GM12878 (cell line): ENCODE measurements at regions not wholly inside any gene's neighbourhood (a gene's known extent, or its start where the extent isn't known, plus 50 kb on each side); places are given as distances from the start of the nearest gene placed in this dataset.

Experiments used
- ATAC-seq: fragments of 200-7000 bp; cut with Tn5 transposase; 3 replicates; pipeline ENCODE4 v1.9.1; 2020; ENCODE audit warnings: mild to moderate bottlenecking, moderate library complexity
- BruUV-seq: library from RNA; stranded (reverse); fragments of 400-500 nt; replicated peaks from 2 replicates; lab custom pipeline; 2021; lab: Mats Ljungman, UMichigan
- CTCF ChIA-PET: fragments of 300-600 bp; sonication (Branson Sonifier 250); formaldehyde crosslinking; extraction: SDS; loops from one replicate; lab custom pipeline; 2021; ENCODE audit warnings: inconsistent platforms; lab: Yijun Ruan, JAX
- POLR2A ChIA-PET: fragments of 350-600 bp; formaldehyde crosslinking; extraction: SDS; loops from one replicate; lab custom pipeline; 2021; ENCODE audit warnings: inconsistent platforms; lab: Charles Lee
- RAD21 ChIA-PET: fragments of 300-600 bp; sonication (Branson Sonifier 250); formaldehyde crosslinking; loops from one replicate; lab custom pipeline; 2023; ENCODE audit warnings: antibody characterized with exemption; ENCODE audit not compliant: unreplicated experiment; lab: Charles Lee
- SMC1A ChIA-PET: fragments of 300-600 bp; sonication (Branson Sonifier 250); formaldehyde crosslinking; loops from one replicate; lab custom pipeline; 2023; ENCODE audit not compliant: unreplicated experiment, uncharacterized antibody; lab: Charles Lee
- DNase-seq: peaks from one replicate; pipeline ENCODE4 v3.0.0-alpha.2; 2011; ENCODE audit warnings: low read depth, low spot score
- FAIRE-seq: peaks from 3 replicates; lab custom pipeline; 2011; peaks lifted over from hg19 to GRCh38; lab: Jason Lieb, UNC
- H2AFZ ChIP-seq: 2 replicates; pipeline ENCODE4 v1.6.0; 2011; ENCODE audit warnings: low read depth, low read length, control low read depth; ENCODE audit not compliant: control insufficient read depth
- H3K27ac ChIP-seq: 2 replicates; pipeline ENCODE4 v1.5.1; 2011; ENCODE audit warnings: control low read depth; ENCODE audit not compliant: control insufficient read depth, insufficient read depth
- H3K27me3 ChIP-seq, 2 experiments: replicated peaks in 1 of 2; 2 replicates each; pipeline versions ENCODE4 v1.6.0 to v1.6.1; 2011; ENCODE audit warnings: low read length in 1 of 2; ENCODE audit not compliant: control insufficient read depth in 2 of 2, insufficient read depth in 2 of 2
- H3K36me3 ChIP-seq, 2 experiments: 2 replicates each; pipeline ENCODE4 v1.5.1; 2011; ENCODE audit warnings: low read length in 1 of 2; ENCODE audit not compliant: control insufficient read depth in 2 of 2, insufficient read depth in 2 of 2
- H3K4me1 ChIP-seq: 2 replicates; pipeline ENCODE4 v1.6.1; 2011; ENCODE audit warnings: mild to moderate bottlenecking, low read length, moderate library complexity, mixed read lengths; ENCODE audit not compliant: control insufficient read depth, insufficient read depth
- H3K4me2 ChIP-seq: 2 replicates; pipeline ENCODE4 v1.6.0; 2011; ENCODE audit warnings: control low read depth; ENCODE audit not compliant: control insufficient read depth, insufficient read depth
- H3K4me3 ChIP-seq: fragments of 200-600 bp; sonication (generic); 2 replicates; pipeline ENCODE4 v1.5.1; 2016
- H3K79me2 ChIP-seq: 2 replicates; pipeline ENCODE4 v1.6.0; 2011; ENCODE audit warnings: low read length; ENCODE audit not compliant: control insufficient read depth, insufficient read depth
- H3K9ac ChIP-seq: 2 replicates; pipeline ENCODE4 v1.8.0; 2011; ENCODE audit warnings: low read length, control low read depth, mixed read lengths; ENCODE audit not compliant: control insufficient read depth, insufficient read depth
- H3K9me3 ChIP-seq: replicated peaks from 3 replicates; pipeline ENCODE4 v1.5.1; 2011; ENCODE audit warnings: mild to moderate bottlenecking, low read length; ENCODE audit not compliant: control insufficient read depth, insufficient read depth
- H4K20me1 ChIP-seq: 2 replicates; pipeline ENCODE4 v1.6.0; 2011; ENCODE audit not compliant: control insufficient read depth, insufficient read depth
- CBX5 ChIP-seq: sonication (generic); IDR thresholded peaks from 2 replicates; pipeline ENCODE4 v1.6.1; 2016; ENCODE audit warnings: low read depth, moderate library complexity, mild to moderate bottlenecking, inconsistent platforms
- CEBPB ChIP-seq, 2 experiments: fragments of 150-350 bp in 1 of 2; IDR thresholded peaks; 2 replicates each; pipeline ENCODE4 v1.6.1; 2012 to 2014; ENCODE audit warnings: low read depth in 2 of 2, low read length in 2 of 2, borderline replicate concordance in 1 of 2, inconsistent platforms in 1 of 2
- HCFC1 ChIP-seq: fragments of 150-350 bp; IDR thresholded peaks from 2 replicates; pipeline ENCODE4 v1.6.1; 2014; ENCODE audit warnings: low read length
- NFXL1 ChIP-seq: fragments of 450-650 bp; IDR thresholded peaks from 2 replicates; pipeline ENCODE4 v1.6.1; 2017; ENCODE audit warnings: antibody characterized with exemption, mild to moderate bottlenecking, borderline replicate concordance
- SMAD5 ChIP-seq: IDR thresholded peaks from 2 replicates; pipeline ENCODE4 v1.6.1; 2016; ENCODE audit warnings: antibody characterized with exemption, low read depth
- ZSCAN29 ChIP-seq: fragments of 450-650 bp; IDR thresholded peaks from 2 replicates; pipeline ENCODE4 v1.6.1; 2017; ENCODE audit warnings: mild to moderate bottlenecking, moderate library complexity
- WGBS: methylation state at CpG from one replicate; pipeline ENCODE4 v1.1.6; 2016; ENCODE audit warnings: low lambda C conversion rate; ENCODE audit not compliant: insufficient replicate concordance, insufficient coverage; ENCODE audit errors: missing lambda C conversion rate; 5-methylcytosine and 5-hydroxymethylcytosine counted together
- in situ Hi-C: fragments of 300-500 bp; cut with MboI; formaldehyde crosslinking; loops from 9 replicates; pipeline ENCODE4 v1.14.3; 2018; ENCODE audit warnings: mixed read lengths
- intact Hi-C: fragments of 100-400 bp; cut with micrococcal nuclease; formaldehyde crosslinking; loops from one replicate; pipeline ENCODE4 v1.14.2; 2022; ENCODE audit not compliant: unreplicated experiment
- TF ChIP-seq, protein P1 (sequence below): fragments of 450-650 bp; IDR thresholded peaks from 2 replicates; pipeline ENCODE4 v1.6.1; 2017; ENCODE audit warnings: mild to moderate bottlenecking, low read depth, inconsistent platforms; ENCODE audit not compliant: poor library complexity, severe bottlenecking
- TF ChIP-seq, protein P2 (sequence below): fragments of 450-650 bp; IDR thresholded peaks from 2 replicates; pipeline ENCODE4 v1.6.1; 2017; ENCODE audit warnings: low read depth, mild to moderate bottlenecking, moderate library complexity
- TF ChIP-seq, protein P3 (sequence below), 3 experiments: IDR thresholded peaks in 2 of 3; conservative IDR thresholded peaks in 1 of 3; 2 replicates each; pipeline ENCODE4 v1.5.1; 2011; ENCODE audit warnings: low read depth in 3 of 3, low read length in 3 of 3, mild to moderate bottlenecking in 3 of 3, control low read depth in 2 of 3, moderate library complexity in 2 of 3, inconsistent platforms in 1 of 3, mixed read lengths in 1 of 3; ENCODE audit not compliant: control insufficient read depth in 2 of 3, insufficient read depth in 1 of 3; ENCODE audit errors: extremely low read depth in 1 of 3
- TF ChIP-seq, protein P4 (sequence below): IDR thresholded peaks from 2 replicates; pipeline ENCODE4 v1.6.1; 2011; ENCODE audit warnings: borderline replicate concordance, low read depth, mild to moderate bottlenecking, moderate library complexity, mixed read lengths, low read length; ENCODE audit not compliant: insufficient read depth; ENCODE audit errors: extremely low read length

DNA sequence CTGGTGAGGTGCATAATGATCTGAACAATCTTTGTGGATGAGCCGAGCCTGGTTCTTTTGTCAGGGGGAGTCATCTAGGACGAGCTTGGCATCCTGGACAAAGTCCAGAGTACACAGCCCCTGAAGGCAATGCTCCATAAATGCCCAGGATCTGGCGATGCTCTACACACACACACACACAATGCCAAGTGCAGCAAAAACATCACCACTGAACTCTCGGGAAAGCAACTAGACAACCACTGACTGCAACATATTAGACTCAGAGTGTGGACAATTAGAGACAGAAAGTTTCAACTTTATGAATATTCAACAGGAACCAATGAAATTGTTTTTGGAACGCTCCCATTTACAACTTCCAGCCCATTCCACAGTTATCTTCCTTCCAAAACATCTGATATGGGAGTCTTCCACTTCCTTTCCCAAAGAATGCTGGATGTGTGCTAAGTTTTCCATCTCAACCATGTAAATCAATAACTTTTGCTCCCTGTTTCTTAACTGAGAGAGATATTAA, 227.6 kb upstream of the ANKRD55 start:
- no peak for ATAC-seq
- in situ Hi-C loops = no loop called here

More for the DNA sequence above, 227.6 kb upstream of the ANKRD55 start:
- no TSS peak for BruUV-seq
- Histone ChIP-seq H3K27me3 (no peaks in the 10 kb centered on the region), H3K9ac (no peak overlapping the region), H3K4me3 (no peak overlapping the region), H2AFZ (no peak overlapping the region), H3K9me3 (no peaks in the 10 kb centered on the region), H3K4me2 (no peak overlapping the region), H4K20me1 (no peaks in the 10 kb centered on the region), H3K27ac (no peak overlapping the region), H3K79me2 (no peaks in the 10 kb centered on the region), H3K4me1 (no peaks in the 10 kb centered on the region), H3K36me3 (no peaks in the 10 kb centered on the region)
- 26% methylated on average over 5 of the region's 5 CpGs for WGBS
- ChIA-PET RAD21 (interaction anchor here (1.1 kb wide), 1 partner anchor 365 kb away, joined by 3 read pairs; no protein-coding TSS in a partner anchor), CTCF (no interaction called here), SMC1A (interaction anchor here (0.6 to 1.6 kb wide), 2 partner anchors 19 to 130 kb away, joined by 3 to 6 read pairs; no protein-coding TSS in a partner anchor), POLR2A (no interaction called here)
- TF ChIP-seq, protein P1, sequence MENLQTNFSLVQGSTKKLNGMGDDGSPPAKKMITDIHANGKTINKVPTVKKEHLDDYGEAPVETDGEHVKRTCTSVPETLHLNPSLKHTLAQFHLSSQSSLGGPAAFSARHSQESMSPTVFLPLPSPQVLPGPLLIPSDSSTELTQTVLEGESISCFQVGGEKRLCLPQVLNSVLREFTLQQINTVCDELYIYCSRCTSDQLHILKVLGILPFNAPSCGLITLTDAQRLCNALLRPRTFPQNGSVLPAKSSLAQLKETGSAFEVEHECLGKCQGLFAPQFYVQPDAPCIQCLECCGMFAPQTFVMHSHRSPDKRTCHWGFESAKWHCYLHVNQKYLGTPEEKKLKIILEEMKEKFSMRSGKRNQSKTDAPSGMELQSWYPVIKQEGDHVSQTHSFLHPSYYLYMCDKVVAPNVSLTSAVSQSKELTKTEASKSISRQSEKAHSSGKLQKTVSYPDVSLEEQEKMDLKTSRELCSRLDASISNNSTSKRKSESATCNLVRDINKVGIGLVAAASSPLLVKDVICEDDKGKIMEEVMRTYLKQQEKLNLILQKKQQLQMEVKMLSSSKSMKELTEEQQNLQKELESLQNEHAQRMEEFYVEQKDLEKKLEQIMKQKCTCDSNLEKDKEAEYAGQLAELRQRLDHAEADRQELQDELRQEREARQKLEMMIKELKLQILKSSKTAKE = no peak
- TF ChIP-seq, protein P2, sequence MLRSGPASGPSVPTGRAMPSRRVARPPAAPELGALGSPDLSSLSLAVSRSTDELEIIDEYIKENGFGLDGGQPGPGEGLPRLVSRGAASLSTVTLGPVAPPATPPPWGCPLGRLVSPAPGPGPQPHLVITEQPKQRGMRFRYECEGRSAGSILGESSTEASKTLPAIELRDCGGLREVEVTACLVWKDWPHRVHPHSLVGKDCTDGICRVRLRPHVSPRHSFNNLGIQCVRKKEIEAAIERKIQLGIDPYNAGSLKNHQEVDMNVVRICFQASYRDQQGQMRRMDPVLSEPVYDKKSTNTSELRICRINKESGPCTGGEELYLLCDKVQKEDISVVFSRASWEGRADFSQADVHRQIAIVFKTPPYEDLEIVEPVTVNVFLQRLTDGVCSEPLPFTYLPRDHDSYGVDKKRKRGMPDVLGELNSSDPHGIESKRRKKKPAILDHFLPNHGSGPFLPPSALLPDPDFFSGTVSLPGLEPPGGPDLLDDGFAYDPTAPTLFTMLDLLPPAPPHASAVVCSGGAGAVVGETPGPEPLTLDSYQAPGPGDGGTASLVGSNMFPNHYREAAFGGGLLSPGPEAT = no peak
- TF ChIP-seq CBX5 = no peak
- no peak for TF ChIP-seq NFXL1
- TF ChIP-seq ZSCAN29 = no peak
- no peak for TF ChIP-seq HCFC1
- TF ChIP-seq, protein P3, sequence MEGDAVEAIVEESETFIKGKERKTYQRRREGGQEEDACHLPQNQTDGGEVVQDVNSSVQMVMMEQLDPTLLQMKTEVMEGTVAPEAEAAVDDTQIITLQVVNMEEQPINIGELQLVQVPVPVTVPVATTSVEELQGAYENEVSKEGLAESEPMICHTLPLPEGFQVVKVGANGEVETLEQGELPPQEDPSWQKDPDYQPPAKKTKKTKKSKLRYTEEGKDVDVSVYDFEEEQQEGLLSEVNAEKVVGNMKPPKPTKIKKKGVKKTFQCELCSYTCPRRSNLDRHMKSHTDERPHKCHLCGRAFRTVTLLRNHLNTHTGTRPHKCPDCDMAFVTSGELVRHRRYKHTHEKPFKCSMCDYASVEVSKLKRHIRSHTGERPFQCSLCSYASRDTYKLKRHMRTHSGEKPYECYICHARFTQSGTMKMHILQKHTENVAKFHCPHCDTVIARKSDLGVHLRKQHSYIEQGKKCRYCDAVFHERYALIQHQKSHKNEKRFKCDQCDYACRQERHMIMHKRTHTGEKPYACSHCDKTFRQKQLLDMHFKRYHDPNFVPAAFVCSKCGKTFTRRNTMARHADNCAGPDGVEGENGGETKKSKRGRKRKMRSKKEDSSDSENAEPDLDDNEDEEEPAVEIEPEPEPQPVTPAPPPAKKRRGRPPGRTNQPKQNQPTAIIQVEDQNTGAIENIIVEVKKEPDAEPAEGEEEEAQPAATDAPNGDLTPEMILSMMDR (IDR thresholded peaks at IDR 0.05 in 2 of 3, conservative IDR thresholded peaks at IDR 0.05 in 1 of 3; ENCODE audit: control insufficient read depth in 2 of 3, extremely low read depth in 1 of 3, insufficient read depth in 1 of 3, low read depth in 3 of 3, low read length in 3 of 3) = no peak
- no peak for TF ChIP-seq SMAD5
- TF ChIP-seq CEBPB (IDR thresholded peaks at IDR 0.05; ENCODE audit: borderline replicate concordance in 1 of 2, low read depth in 2 of 2, low read length in 2 of 2) = no peak
- TF ChIP-seq, protein P4, sequence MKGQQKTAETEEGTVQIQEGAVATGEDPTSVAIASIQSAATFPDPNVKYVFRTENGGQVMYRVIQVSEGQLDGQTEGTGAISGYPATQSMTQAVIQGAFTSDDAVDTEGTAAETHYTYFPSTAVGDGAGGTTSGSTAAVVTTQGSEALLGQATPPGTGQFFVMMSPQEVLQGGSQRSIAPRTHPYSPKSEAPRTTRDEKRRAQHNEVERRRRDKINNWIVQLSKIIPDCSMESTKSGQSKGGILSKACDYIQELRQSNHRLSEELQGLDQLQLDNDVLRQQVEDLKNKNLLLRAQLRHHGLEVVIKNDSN = no peak
- intact Hi-C loops = no loop called here
- no peak for FAIRE-seq
- DNase-seq = no peak
